ENCODE measurements at regions not wholly inside any gene's neighbourhood (a gene's known extent, or its start where the extent isn't known, plus 50 kb on each side); places are given as distances from the start of the nearest gene placed in this dataset.

GRCh38 chr11:69231466-69232018 lies 62.4 kb upstream of the MYEOV start:
- Histone ChIP-seq H3K4me1 (ENCODE audit: control insufficient read depth in 4 of 4, insufficient read depth in 4 of 4, low read length in 3 of 4) (no peaks in the 10 kb centered on the region), H3K9ac (ENCODE audit: low read depth in 1 of 2, low read length in 2 of 2) (no peak overlapping the region), H3K36me3 (ENCODE audit: control insufficient read depth in 4 of 4, insufficient read depth in 3 of 4, low read depth in 1 of 4, low read length in 3 of 4) (no peaks in the 10 kb centered on the region), H3K27ac (ENCODE audit: low read depth in 1 of 2, low read length in 2 of 2) (no peak overlapping the region), H3K27me3 (ENCODE audit: control insufficient read depth in 4 of 4, insufficient read depth in 4 of 4, low read length in 3 of 4) (peaks cover 0 to 2% (median 0%) of the 10 kb centered on the region in 4 donors), H3K4me3 (ENCODE audit: low read depth in 1 of 3, low read length in 3 of 3) (no peak overlapping the region), H3K9me3 (ENCODE audit: control insufficient read depth in 4 of 4, low read length in 3 of 4) (no peaks in the 10 kb centered on the region)
- WGBS = 74% methylated on average over 9 of the region's 9 CpGs
- DNase-seq (ENCODE audit: low spot score) = peak; percentile 8
- TF ChIP-seq MAX (IDR thresholded peaks at IDR 0.05) (no peak), FOXA2 (IDR thresholded peaks at IDR 0.05) (no peak), TAF1 (conservative IDR thresholded peaks at IDR 0.05) (no peak), REST (IDR thresholded peaks at IDR 0.05) (no peak), GABPA (IDR thresholded peaks at IDR 0.05 in 1 of 2, conservative IDR thresholded peaks at IDR 0.05 in 1 of 2) (no peak), RAD21 (IDR thresholded peaks at IDR 0.05) (no peak), ZBTB33 (IDR thresholded peaks at IDR 0.05) (no peak), CTCF (IDR thresholded peaks at IDR 0.05; ENCODE audit: low read depth, low read length, missing input control) (no peak), EGR1 (IDR thresholded peaks at IDR 0.05; ENCODE audit: low read depth in 2 of 2) (no peak), JUND (IDR thresholded peaks at IDR 0.05) (no peak), FOXA1 (IDR thresholded peaks at IDR 0.05) (no peak), NR2F2 (IDR thresholded peaks at IDR 0.05) (no peak), ATF3 (IDR thresholded peaks at IDR 0.05) (no peak), RXRA (IDR thresholded peaks at IDR 0.05) (no peak), SP1 (IDR thresholded peaks at IDR 0.05) (no peak), HNF4G (IDR thresholded peaks at IDR 0.05) (no peak), YY1 (IDR thresholded peaks at IDR 0.05) (no peak), HNF4A (conservative IDR thresholded peaks at IDR 0.05) (no peak)
